HCT116 (cell line): ENCODE measurements at regions not wholly inside any gene's neighbourhood (a gene's known extent, or its start where the extent isn't known, plus 50 kb on each side); places are given as distances from the start of the nearest gene placed in this dataset.
"Not testable (repeated sequence)": the region's sequence is repeated elsewhere in the genome, so short reads cannot be mapped to it uniquely, and the experiment has no call there.

Experiments
- ATAC-seq: fragments of 200-7000 bp; cut with Tn5 transposase; 2 replicates; pipeline ENCODE4 v1.9.1; 2020; ENCODE audit warnings: mild to moderate bottlenecking, moderate library complexity
- BruUV-seq: library from RNA; stranded (reverse); fragments of 400-500 nt; replicated peaks from 2 replicates; lab custom pipeline; 2021; lab: Mats Ljungman, UMichigan
- CTCF ChIA-PET: fragments of 300-600 bp; sonication (Branson Sonifier 250); formaldehyde crosslinking; loops from one replicate; lab custom pipeline; 2021; ENCODE audit warnings: antibody characterized with exemption; lab: Charles Lee
- POLR2A ChIA-PET: fragments of 300-600, 350-600 bp; sonication (Branson Sonifier 250); formaldehyde crosslinking; loops from one replicate; lab custom pipeline; 2021; ENCODE audit warnings: antibody characterized with exemption; lab: Charles Lee
- RAD21 ChIA-PET, 2 experiments: fragments of 300-600 bp; sonication (Branson Sonifier 250); formaldehyde crosslinking; loops; one replicate each; lab custom pipeline; 2023; ENCODE audit warnings: low total read pairs in 2 of 2; ENCODE audit not compliant: uncharacterized antibody in 2 of 2, unreplicated experiment in 2 of 2, low non-redundant PET in 1 of 2; lab: Charles Lee
- DNase-seq: peaks from one replicate; pipeline ENCODE4 v3.0.0-alpha.2; 2010; ENCODE audit warnings: low read depth, low spot score
- H2AFZ ChIP-seq: fragments of 200-600 bp; shearing (Covaris generic), sonication (generic); 2 replicates; pipeline ENCODE4 v1.6.1; 2017; ENCODE audit warnings: low read depth, mixed run types, mixed read lengths, antibody characterized with exemption, low read length; ENCODE audit not compliant: poor library complexity, severe bottlenecking
- H3K27ac ChIP-seq: 2 replicates; pipeline ENCODE4 v1.5.1; 2012; ENCODE audit warnings: low read depth, low read length
- H3K27me3 ChIP-seq: fragments of 200-600 bp; sonication (generic); 2 replicates; pipeline ENCODE4 v1.6.1; 2016; ENCODE audit warnings: mixed run types, low read length, mixed read lengths; ENCODE audit not compliant: insufficient read depth
- H3K36me3 ChIP-seq, 2 experiments: fragments of 200-500 bp in 1 of 2; fragments of 200-600 bp in 1 of 2; sonication (Bioruptor generic) in 1 of 2; sonication (generic) in 1 of 2; 2 replicates each; pipeline versions ENCODE4 v1.5.1 to v1.6.1; 2014 to 2016; ENCODE audit warnings: low read length in 2 of 2, inconsistent platforms in 1 of 2, mixed read lengths in 1 of 2, mixed run types in 1 of 2; ENCODE audit not compliant: insufficient read depth in 2 of 2, control insufficient read depth in 1 of 2
- H3K4me1 ChIP-seq, 2 experiments: fragments of 200-600 bp in 1 of 2; sonication (generic) in 1 of 2; 2 replicates each; pipeline versions ENCODE4 v1.5.1 to v1.6.1; 2012 to 2017; ENCODE audit warnings: low read length in 2 of 2, inconsistent platforms in 1 of 2, mild to moderate bottlenecking in 1 of 2, mixed read lengths in 1 of 2, mixed run types in 1 of 2, moderate library complexity in 1 of 2; ENCODE audit not compliant: insufficient read depth in 2 of 2, control insufficient read depth in 1 of 2
- H3K4me2 ChIP-seq: fragments of 200-600 bp; sonication (generic); 2 replicates; pipeline ENCODE4 v1.6.1; 2017; ENCODE audit warnings: mixed run types, low read length, mixed read lengths
- H3K4me3 ChIP-seq, 2 experiments: fragments of 200-600 bp in 1 of 2; sonication (generic) in 1 of 2; replicated peaks in 1 of 2; 2 replicates each; pipeline ENCODE4 v1.5.1; 2011 to 2016; ENCODE audit warnings: low read length in 2 of 2, control low read depth in 1 of 2, low read depth in 1 of 2, mild to moderate bottlenecking in 1 of 2, mixed read lengths in 1 of 2, mixed run types in 1 of 2
- H3K79me2 ChIP-seq: fragments of 200-600 bp; sonication (generic); 2 replicates; pipeline ENCODE4 v1.6.1; 2017; ENCODE audit warnings: mild to moderate bottlenecking, mixed run types, low read length, moderate library complexity, mixed read lengths; ENCODE audit not compliant: insufficient read depth
- H3K9ac ChIP-seq: fragments of 200-600 bp; sonication (generic); 2 replicates; pipeline ENCODE4 v1.6.1; 2016; ENCODE audit warnings: low read length, mixed read lengths
- H3K9me2 ChIP-seq: fragments of 200-600 bp; sonication (generic), shearing (Covaris generic); 2 replicates; pipeline ENCODE4 v1.6.1; 2017; ENCODE audit warnings: mixed run types, mild to moderate bottlenecking, moderate library complexity; ENCODE audit not compliant: insufficient read depth
- H3K9me3 ChIP-seq, 2 experiments: fragments of 200-500 bp in 1 of 2; fragments of 200-600 bp in 1 of 2; sonication (Bioruptor generic) in 1 of 2; sonication (generic) in 1 of 2; 2 replicates each; pipeline ENCODE4 v1.6.1; 2014 to 2017; ENCODE audit warnings: low read length in 2 of 2, mixed read lengths in 2 of 2, inconsistent platforms in 1 of 2, low read depth in 1 of 2, mild to moderate bottlenecking in 1 of 2, mixed run types in 1 of 2, moderate library complexity in 1 of 2; ENCODE audit not compliant: control insufficient read depth in 1 of 2, insufficient read depth in 1 of 2
- H4K20me1 ChIP-seq: fragments of 200-600 bp; sonication (generic), shearing (Covaris generic); 2 replicates; pipeline ENCODE4 v1.6.1; 2017; ENCODE audit warnings: mixed run types, mild to moderate bottlenecking, moderate library complexity; ENCODE audit not compliant: insufficient read depth
- intact Hi-C: fragments of 100-400 bp; cut with micrococcal nuclease; formaldehyde crosslinking; loops from 2 replicates; pipeline ENCODE4 v1.10.0; 2022

- H3K4me1 ChIP-seq, DNase-seq, H3K9me3 ChIP-seq, intact Hi-C loops, H4K20me1 ChIP-seq, H2AFZ ChIP-seq, H3K9me2 ChIP-seq, H3K36me3 ChIP-seq, H3K4me3 ChIP-seq, H3K4me2 ChIP-seq, H3K27me3 ChIP-seq, RAD21 ChIA-PET, CTCF ChIA-PET, POLR2A ChIA-PET, H3K79me2 ChIP-seq, ATAC-seq, H3K27ac ChIP-seq, BruUV-seq, H3K9ac ChIP-seq: not testable (repeated sequence)
Observed at GRCh38 chr1:149240530-149240929, 137.2 kb upstream of the NBPF9 start.

GRCh38 chr1:149241272-149241671, 137.9 kb upstream of the NBPF9 start:
- POLR2A ChIA-PET, CTCF ChIA-PET: not testable (repeated sequence)

DNA sequence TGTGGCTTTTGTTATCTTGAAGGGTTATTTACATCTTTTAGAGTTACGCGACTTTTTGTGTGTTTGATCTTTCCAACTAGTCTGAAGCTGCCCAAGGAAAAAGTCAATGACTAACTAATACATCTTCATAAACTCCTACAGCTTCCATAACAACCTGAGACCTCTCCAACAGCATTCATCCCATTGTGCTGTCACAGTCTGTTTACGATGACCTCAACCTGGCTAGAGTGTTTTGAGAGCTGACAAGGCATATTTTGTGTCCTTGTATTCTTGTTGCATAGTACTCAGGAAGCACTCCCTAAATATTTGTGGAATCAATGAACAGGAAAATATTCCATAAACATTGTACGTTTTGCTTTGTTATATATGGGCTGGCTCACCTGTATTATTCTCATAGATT, 140.2 kb upstream of the NBPF9 start:
- H3K4me1 ChIP-seq, H4K20me1 ChIP-seq, H3K4me3 ChIP-seq, H3K9me3 ChIP-seq, ATAC-seq, DNase-seq, H3K4me2 ChIP-seq, H3K9me2 ChIP-seq, H3K36me3 ChIP-seq, H3K79me2 ChIP-seq, POLR2A ChIA-PET, intact Hi-C loops, H3K27me3 ChIP-seq, CTCF ChIA-PET, H3K27ac ChIP-seq, RAD21 ChIA-PET, H2AFZ ChIP-seq, H3K9ac ChIP-seq, BruUV-seq: not testable (repeated sequence)

More at GRCh38 chr1:149241272-149241671, 137.9 kb upstream of the NBPF9 start:
- H4K20me1 ChIP-seq, H2AFZ ChIP-seq, RAD21 ChIA-PET, H3K9ac ChIP-seq, H3K4me2 ChIP-seq, H3K79me2 ChIP-seq, H3K4me3 ChIP-seq, ATAC-seq, H3K9me2 ChIP-seq, H3K4me1 ChIP-seq, BruUV-seq, H3K27ac ChIP-seq, intact Hi-C loops, H3K27me3 ChIP-seq, H3K9me3 ChIP-seq, H3K36me3 ChIP-seq, DNase-seq: not testable (repeated sequence)

DNA sequence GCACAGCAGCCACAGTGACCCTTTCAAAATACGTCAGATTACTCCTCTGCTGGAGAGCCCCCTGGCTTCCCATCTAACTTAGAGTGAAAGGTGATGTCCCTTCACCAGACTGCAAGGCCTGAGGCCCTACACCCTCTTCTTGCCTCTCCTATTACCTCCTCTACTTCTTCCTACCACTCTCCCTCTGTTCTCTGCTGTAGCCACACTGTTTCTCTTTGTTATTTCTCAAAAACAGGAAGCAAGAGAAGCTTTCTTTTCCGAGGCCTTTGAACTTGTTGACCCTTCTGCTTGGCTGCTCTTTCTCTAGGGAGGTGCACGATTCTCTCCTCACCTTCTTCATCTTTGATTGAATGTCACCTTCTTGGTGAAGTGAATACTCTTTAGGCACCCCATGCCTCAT, 141.3 kb upstream of the NBPF9 start:
- H3K36me3 ChIP-seq, H4K20me1 ChIP-seq, H3K9me2 ChIP-seq, H2AFZ ChIP-seq, DNase-seq, POLR2A ChIA-PET, H3K9me3 ChIP-seq, RAD21 ChIA-PET, ATAC-seq, H3K27me3 ChIP-seq, CTCF ChIA-PET, H3K4me1 ChIP-seq, H3K79me2 ChIP-seq, H3K9ac ChIP-seq, H3K4me2 ChIP-seq, H3K4me3 ChIP-seq, BruUV-seq, intact Hi-C loops, H3K27ac ChIP-seq: not testable (repeated sequence)

- H3K27me3 ChIP-seq, POLR2A ChIA-PET, CTCF ChIA-PET, H3K4me2 ChIP-seq, H3K79me2 ChIP-seq, RAD21 ChIA-PET, H4K20me1 ChIP-seq, ATAC-seq, intact Hi-C loops, H3K27ac ChIP-seq, H3K9me3 ChIP-seq, H3K4me3 ChIP-seq, H3K9me2 ChIP-seq, H2AFZ ChIP-seq, H3K36me3 ChIP-seq, H3K4me1 ChIP-seq, H3K9ac ChIP-seq, BruUV-seq, DNase-seq: not testable (repeated sequence)
Observed at GRCh38 chr1:149246212-149246611, 142.9 kb upstream of the NBPF9 start.
